ENCODE measurements at regions not wholly inside any gene's neighbourhood (a gene's known extent, or its start where the extent isn't known, plus 50 kb on each side); places are given as distances from the start of the nearest gene placed in this dataset.
"Not testable (repeated sequence)": the region's sequence is repeated elsewhere in the genome, so short reads cannot be mapped to it uniquely, and the experiment has no call there.

- DNase-seq = no peak
These were observed 255.6 kb downstream of the RDH14 start for GRCh38 chr2:18304849-18305248.

- no peak for DNase-seq
These were observed 258.9 kb downstream of the RDH14 start for GRCh38 chr2:18301421-18302139.

GRCh38 chr2:18299423-18300212, 260.8 kb downstream of the RDH14 start:
- DNase-seq = no peak

- DNase-seq = no peak
These were observed 262.9 kb downstream of the RDH14 start for GRCh38 chr2:18297534-18298058.

- DNase-seq = no peak
These were observed 270.1 kb downstream of the RDH14 start for GRCh38 chr2:18290386-18290785.

GRCh38 chr2:18286897-18287296, 273.6 kb downstream of the RDH14 start:
- DNase-seq = no peak

GRCh38 chr2:18284331-18284730, 276.1 kb downstream of the RDH14 start:
- no peak for DNase-seq

GRCh38 chr2:18282026-18282425, 278.4 kb downstream of the RDH14 start:
- DNase-seq = no peak

GRCh38 chr2:18276583-18277075, 283.8 kb downstream of the RDH14 start:
- no peak for DNase-seq

- no peak for DNase-seq
These were observed 287.2 kb downstream of the RDH14 start for GRCh38 chr2:18273205-18273604.

GRCh38 chr2:18272148-18272494, 288.3 kb downstream of the RDH14 start:
- no peak for DNase-seq

GRCh38 chr2:18271370-18272147, 288.9 kb downstream of the RDH14 start:
- no peak for DNase-seq

- DNase-seq = no peak
These were observed 292.1 kb downstream of the RDH14 start for GRCh38 chr2:18268400-18268799.

GRCh38 chr2:18267501-18267900, 293.0 kb downstream of the RDH14 start:
- no peak for DNase-seq

- not testable (repeated sequence) for DNase-seq
These were observed 293.8 kb downstream of the RDH14 start for GRCh38 chr2:18266699-18267098.

- no peak for DNase-seq
These were observed 294.6 kb downstream of the RDH14 start for GRCh38 chr2:18265614-18266586.

GRCh38 chr2:18262601-18263000, 297.9 kb downstream of the RDH14 start:
- no peak for DNase-seq

GRCh38 chr2:18253686-18254197, 306.7 kb downstream of the RDH14 start:
- DNase-seq = no peak

- DNase-seq = no peak
These were observed 309.0 kb downstream of the RDH14 start for GRCh38 chr2:18251486-18251885.

- DNase-seq = no peak
These were observed 313.0 kb downstream of the RDH14 start for GRCh38 chr2:18247282-18248110.

- DNase-seq = no peak
These were observed 315.1 kb downstream of the RDH14 start for GRCh38 chr2:18245375-18245774.
